ENCODE measurements at regions not wholly inside any gene's neighbourhood (a gene's known extent, or its start where the extent isn't known, plus 50 kb on each side); places are given as distances from the start of the nearest gene placed in this dataset.

- no peaks in the 10 kb centered on the region for H3K36me3 ChIP-seq (ENCODE audit: control insufficient read depth in 2 of 2, extremely low read depth in 1 of 2, insufficient read depth in 2 of 2, low read length in 2 of 2)
- dilution Hi-C loops (cut with MboI; ENCODE audit: extremely low pct_ligation_motif_present, low sequenced_read_pairs): no loop called here
- TF ChIP-seq POLR2AphosphoS5 (IDR thresholded peaks at IDR 0.05; ENCODE audit: insufficient read depth, low read depth, low read length): no peak
- no peak for TF ChIP-seq MAX (IDR thresholded peaks at IDR 0.05; ENCODE audit: insufficient read depth, insufficient read length)
- no peak for TF ChIP-seq GATA2 (IDR thresholded peaks at IDR 0.05; ENCODE audit: insufficient read depth, insufficient read length, low read depth, low read length)
- TF ChIP-seq CTCF (IDR thresholded peaks at IDR 0.05; ENCODE audit: extremely low read depth in 1 of 2, insufficient read depth in 1 of 2, low read depth in 1 of 2, low read length in 2 of 2): no peak
- no peak for TF ChIP-seq JUN (IDR thresholded peaks at IDR 0.05; ENCODE audit: borderline replicate concordance, insufficient read depth, insufficient read length, low read depth)
- no peak for TF ChIP-seq MYC (IDR thresholded peaks at IDR 0.05; ENCODE audit: low read depth, low read length)
- no peak for TF ChIP-seq POLR2A (IDR thresholded peaks at IDR 0.05; ENCODE audit: low read depth, low read length)
- no peak for TF ChIP-seq EZH2 (IDR thresholded peaks at IDR 0.05; ENCODE audit: borderline replicate concordance, low read depth, low read length, severe bottlenecking)
- TF ChIP-seq FOS (IDR thresholded peaks at IDR 0.05; ENCODE audit: borderline replicate concordance, insufficient read depth, low read length): no peak
Observed at GRCh38 chr16:51388516-51388951, 237.5 kb upstream of the SALL1 start.

More at GRCh38 chr16:51388516-51388951, 237.5 kb upstream of the SALL1 start:
- no peaks in the 10 kb centered on the region for H4K20me1 ChIP-seq (replicated peaks; ENCODE audit: control insufficient read depth, extremely low read depth, insufficient read depth, low read length)
- H3K27me3 ChIP-seq (ENCODE audit: control insufficient read depth in 2 of 2, insufficient read depth in 2 of 2, low read length in 2 of 2): no peaks in the 10 kb centered on the region
- ChIA-PET POLR2A (no interaction called here), CTCF (no interaction called here)
- no peak for DNase-seq (ENCODE audit: low read depth, low spot score)
- no peaks in the 10 kb centered on the region for H3K79me2 ChIP-seq (ENCODE audit: control insufficient read depth, insufficient read depth, low read length)
- no peak overlapping the region for H3K4me3 ChIP-seq (replicated peaks in 1 of 3; ENCODE audit: insufficient read depth in 1 of 3, low read depth in 1 of 3, low read length in 3 of 3)
- H3K9me1 ChIP-seq (replicated peaks; ENCODE audit: control insufficient read depth, extremely low read depth, insufficient read depth, low read length): no peaks in the 10 kb centered on the region
- no peak for FAIRE-seq
- no peak overlapping the region for H3K9ac ChIP-seq (replicated peaks; ENCODE audit: extremely low read depth, insufficient read depth, low read length)
- no peak overlapping the region for H3K27ac ChIP-seq (ENCODE audit: insufficient read depth, low read depth, low read length)
- no peaks in the 10 kb centered on the region for H3K9me3 ChIP-seq (replicated peaks; ENCODE audit: control insufficient read depth, insufficient read depth, low read length)
- H3K4me1 ChIP-seq (ENCODE audit: control insufficient read depth, extremely low read depth, insufficient read depth, low read length): no peaks in the 10 kb centered on the region
- BruUV-seq (replicated peaks): no TSS peak
- no peak overlapping the region for H2AFZ ChIP-seq (ENCODE audit: low read depth, low read length)
- H3K4me2 ChIP-seq (ENCODE audit: insufficient read depth, low read length): no peak overlapping the region
- intact Hi-C loops (cut with micrococcal nuclease): no loop called here

Measured in endothelial cell of umbilical vein (primary cell).